Thyroid gland (tissue), 4 donors: ENCODE measurements at regions not wholly inside any gene's neighbourhood (a gene's known extent, or its start where the extent isn't known, plus 50 kb on each side); places are given as distances from the start of the nearest gene placed in this dataset.

Experiments used
- CTCF ChIP-seq, 6 experiments: fragments of 200-600 bp in 3 of 6; fragments of 450-650 bp in 3 of 6; sonication (generic) in 3 of 6; IDR thresholded peaks; one replicate each; pipeline ENCODE4 v1.5.1; 2016 to 2019; ENCODE audit warnings: antibody characterized with exemption in 6 of 6, mild to moderate bottlenecking in 2 of 6, inconsistent platforms in 1 of 6, moderate library complexity in 1 of 6
- POLR2A ChIP-seq, 2 donors: fragments of 450-650 bp; IDR thresholded peaks; one replicate each; pipeline ENCODE4 v1.6.1; 2017; ENCODE audit warnings: antibody characterized with exemption in 2 of 2, mild to moderate bottlenecking in 2 of 2, moderate library complexity in 1 of 2

- TF ChIP-seq CTCF (IDR thresholded peaks at IDR 0.05) (no peak), POLR2A (IDR thresholded peaks at IDR 0.05) (no peak)
These were observed 170.2 kb upstream of the MKI67 start for GRCh38 chr10:128296253-128297007.
